GM19463 (cell line): ENCODE measurements at regions not wholly inside any gene's neighbourhood (a gene's known extent, or its start where the extent isn't known, plus 50 kb on each side); places are given as distances from the start of the nearest gene placed in this dataset.
"Not testable (repeated sequence)": the region's sequence is repeated elsewhere in the genome, so short reads cannot be mapped to it uniquely, and the experiment has no call there.

Experiments used
- ATAC-seq: cut with Tn5 transposase; IDR thresholded peaks from one replicate; pipeline ENCODE4 v1.9.1; 2021; ENCODE audit warnings: mild to moderate bottlenecking, moderate library complexity; ENCODE audit not compliant: unreplicated experiment

DNA sequence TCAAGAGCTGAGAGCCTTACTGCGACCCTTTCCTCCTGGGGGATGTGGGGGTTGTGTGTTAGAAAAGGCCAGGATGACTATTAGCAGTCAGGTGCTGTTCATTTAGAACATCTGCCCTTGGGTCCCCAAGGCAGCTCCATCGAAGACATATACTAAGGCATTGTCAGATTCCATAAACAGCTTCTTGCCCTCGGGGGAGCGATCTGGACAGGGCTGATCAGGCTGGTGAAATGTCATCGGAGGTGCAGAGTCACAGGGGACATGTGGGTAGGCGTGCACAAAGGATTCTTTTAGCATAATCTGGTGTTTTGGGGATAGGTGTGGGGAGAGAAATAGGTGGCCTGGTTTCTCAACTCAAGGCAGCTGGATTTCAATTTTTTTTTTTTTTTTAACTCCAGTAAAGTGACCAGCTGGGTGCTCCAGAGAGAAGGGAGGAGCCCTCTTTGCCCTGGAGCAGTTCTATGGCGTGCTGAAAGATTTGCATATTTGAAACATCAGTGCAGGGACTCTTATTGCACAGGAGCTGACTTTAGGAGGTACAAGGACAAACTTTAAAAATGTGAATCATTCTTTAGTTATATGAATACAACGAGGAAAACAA lies 160.1 kb downstream of the SUDS3 start:
- no peak for ATAC-seq

DNA sequence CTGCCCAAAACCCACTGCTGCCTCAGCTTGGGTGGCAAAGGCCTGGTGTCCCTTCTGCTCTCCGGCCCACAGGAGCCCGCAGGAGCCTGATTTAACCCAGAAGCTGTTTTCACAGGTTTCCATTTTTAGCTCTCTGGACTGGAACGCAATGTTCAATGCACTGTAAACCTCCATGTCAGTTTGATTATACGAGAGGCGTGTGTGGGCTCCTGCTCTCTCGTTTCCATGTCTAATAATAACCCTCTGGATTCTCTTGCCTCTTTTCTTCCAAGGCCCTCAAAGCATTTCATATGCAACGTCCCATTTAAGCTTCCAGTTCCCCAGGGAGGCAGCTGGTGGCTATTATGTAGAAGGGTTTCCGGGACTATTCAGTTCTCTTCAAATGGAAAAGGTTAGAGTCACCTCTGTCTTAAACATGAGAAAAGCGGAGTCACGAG lies 161.1 kb downstream of the SUDS3 start:
- ATAC-seq, result no peak

DNA sequence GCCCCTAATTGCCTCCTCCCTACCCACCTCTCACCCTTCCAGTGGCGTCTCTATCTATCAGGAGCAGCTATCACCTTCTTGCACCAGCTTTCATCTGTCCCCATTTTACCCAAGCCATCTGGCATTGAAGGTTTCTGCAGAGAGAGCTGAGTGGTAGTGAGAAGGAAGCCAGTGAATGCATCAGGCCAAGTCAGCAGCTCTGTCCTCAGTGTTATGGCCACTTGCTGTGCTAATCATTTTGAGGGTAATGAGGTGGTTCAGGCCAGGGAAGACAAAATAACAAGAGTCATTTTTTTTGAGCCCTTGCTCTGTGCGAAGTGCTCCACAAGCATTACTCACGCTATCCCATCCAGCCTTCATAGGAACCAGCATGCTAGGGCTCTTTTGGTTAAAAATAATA lies 164.7 kb downstream of the SUDS3 start:
- no peak for ATAC-seq

DNA sequence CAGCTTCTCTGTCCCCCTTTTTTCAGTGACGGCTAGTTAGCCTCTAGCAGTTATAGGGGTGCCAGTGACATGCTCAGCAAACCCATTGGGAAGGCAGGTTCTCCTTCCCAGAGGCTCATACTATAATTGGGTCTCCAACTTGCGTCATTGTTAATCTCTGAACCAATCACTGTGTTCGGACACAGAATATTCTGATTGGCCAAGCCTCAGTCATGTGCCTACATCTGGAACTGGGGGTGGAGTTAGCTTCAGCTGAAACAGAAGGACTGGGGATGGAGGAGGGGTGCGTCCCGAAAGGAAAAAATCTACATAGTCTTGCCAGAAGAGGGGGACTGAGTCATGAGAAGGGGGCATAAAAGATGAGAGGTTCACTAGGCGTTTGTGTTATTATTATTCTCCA lies 165.6 kb downstream of the SUDS3 start:
- no peak for ATAC-seq

DNA sequence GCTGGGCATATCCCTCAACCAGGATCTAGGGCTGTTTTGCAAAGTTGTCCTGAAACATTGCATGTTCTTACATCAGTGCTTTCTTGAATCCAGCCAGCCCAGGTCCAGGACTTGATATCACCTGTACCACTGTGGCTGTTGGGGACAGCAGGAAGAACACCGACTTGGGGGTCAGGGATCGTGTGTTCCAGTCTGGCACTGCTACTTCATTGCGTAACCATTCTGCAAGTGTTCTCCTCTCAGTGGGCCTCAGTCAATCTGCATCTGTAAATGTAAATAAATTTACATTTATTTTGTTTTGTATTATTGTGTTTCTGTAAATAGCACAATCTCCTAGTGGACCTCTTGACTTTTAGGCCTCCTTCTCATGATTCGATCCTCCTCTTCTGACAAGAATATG lies 167.3 kb downstream of the SUDS3 start:
- no peak for ATAC-seq

DNA sequence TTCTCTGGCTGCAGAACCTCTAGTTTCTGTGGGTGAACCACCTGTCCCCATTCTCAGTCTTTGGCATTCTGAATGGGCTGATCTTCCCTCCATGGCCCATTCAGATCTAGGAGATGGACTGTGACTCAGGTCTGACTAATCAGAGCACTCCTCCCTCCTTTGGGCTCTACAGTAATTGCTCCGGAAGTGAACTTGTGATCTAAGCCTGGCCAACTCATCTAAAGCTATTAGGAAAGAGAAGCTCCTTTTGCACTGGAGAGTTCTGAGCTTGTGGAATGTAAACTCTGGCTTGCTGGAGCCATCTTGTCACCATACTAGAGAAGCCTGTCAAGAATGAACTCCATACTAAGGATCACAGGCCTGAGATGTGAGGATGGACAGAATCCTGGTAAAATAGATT lies 168.2 kb downstream of the SUDS3 start:
- ATAC-seq, result no peak

DNA sequence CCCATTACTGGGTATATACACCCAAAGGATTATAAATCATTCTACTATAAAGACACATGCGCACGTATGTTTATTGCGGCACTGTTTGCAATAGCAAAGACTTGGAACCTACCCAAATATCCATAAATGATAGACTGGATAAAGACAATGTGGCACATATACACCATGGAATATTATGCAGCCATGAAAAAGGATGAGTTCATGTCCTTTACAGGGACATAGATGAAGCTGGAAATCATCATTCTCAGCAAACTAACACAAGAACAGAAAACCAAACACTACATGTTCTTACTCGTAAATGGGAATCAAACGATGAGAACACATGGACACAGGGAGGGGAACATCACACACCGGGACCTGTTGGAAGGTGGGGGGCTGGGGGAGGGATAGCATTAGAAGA lies 171.3 kb downstream of the SUDS3 start:
- not testable (repeated sequence) for ATAC-seq

DNA sequence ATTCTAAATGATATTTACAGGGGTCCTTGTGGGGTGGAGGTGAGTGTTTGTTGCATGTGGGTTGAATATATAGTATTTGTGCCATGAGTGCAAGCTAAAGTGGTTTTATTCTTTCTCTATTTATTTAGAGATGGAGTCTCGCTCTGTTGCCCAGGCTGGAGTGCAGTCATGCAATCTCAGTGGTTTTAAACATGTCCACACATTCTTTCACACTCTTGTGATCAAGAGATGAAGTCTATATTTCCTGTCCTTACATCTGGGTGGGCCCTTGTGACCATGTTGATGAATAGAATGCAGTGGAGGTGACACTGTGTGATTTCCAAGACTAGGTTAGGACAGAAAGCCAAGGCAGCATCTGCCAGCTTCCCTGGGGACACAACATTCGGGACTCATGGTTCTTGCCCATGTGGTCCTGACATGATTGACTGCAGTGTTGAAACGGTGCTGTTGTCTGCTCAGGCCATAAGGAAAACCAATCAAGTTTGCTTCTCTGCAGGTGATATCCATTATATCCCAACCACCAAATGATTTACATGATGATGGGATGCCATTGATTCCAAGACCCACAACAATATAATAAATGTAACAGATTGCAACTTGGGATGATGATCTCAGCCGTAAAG lies 172.6 kb downstream of the SUDS3 start:
- no peak for ATAC-seq

DNA sequence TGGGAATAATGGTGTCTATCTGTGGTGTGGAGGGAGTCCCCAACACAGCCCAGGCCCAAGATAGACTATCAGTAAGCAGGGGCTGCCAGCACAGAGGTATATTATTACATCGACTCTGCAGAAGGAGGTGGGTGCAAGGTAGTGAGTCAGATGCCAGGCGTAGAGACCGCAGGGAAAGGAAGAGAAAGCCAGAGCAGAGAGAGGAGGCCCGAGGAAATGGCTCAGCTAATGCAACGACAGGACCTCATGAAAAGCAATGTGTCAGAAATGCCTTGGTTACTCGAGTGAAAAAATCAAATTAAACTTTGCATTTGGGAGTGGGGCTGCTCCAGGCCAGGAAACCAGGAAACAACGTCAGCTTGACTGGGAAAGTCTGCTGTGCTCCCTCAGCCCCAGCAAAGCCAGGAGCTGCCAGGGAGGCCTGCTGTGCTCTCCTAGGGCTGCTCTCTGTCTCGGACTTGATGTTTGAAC lies 173.2 kb downstream of the SUDS3 start:
- ATAC-seq, result no peak

DNA sequence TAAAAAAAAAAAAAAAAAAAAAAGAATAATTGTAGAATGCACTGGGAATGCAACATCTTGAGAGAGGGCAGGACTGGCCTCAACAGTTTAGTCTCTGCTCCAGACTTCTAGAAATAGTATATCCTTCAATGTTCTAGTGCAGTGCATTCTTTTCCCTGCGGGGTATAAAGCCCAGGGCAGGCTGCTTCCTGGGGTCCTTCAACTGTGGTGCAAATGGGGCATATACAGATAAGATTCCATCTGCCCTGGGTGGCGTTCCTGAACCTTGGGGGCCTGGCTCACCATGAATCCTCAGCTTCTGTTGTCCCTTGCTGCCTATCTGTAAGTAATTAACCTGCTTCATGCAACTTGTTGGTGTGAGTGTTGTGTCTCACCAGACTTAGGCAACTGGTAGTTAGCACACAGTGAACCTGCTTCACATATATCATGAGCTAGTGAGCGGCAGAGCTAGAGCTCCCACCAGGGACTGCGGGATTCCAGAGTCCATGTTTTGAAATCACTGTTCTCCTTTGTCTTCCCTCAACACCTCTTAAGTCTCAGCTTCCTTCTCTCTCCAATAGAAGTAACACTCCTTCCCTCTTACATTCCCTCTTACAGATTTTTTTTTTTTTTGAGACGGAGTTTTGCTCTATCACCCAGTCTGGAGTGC lies 177.6 kb downstream of the SUDS3 start:
- ATAC-seq, result no peak

DNA sequence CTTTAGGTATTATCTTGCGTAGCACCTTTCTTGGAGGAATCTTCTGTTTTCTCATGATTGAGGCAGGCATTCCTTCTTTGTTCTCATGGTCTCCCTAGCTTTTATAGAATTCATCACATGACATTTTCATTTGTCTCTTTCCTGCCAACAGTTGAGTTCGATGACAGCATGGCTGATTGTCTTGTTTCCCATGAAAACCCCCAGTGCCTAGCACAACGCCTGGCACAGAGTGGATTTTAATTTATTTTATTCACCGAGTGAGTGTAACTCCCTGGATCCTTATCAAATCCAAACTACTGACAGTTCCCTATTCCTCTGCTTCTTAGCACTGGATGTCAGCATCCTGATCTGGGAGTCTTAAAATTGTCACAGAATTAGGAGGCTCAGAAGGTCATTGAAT lies 182.6 kb downstream of the SUDS3 start:
- ATAC-seq, result no peak

DNA sequence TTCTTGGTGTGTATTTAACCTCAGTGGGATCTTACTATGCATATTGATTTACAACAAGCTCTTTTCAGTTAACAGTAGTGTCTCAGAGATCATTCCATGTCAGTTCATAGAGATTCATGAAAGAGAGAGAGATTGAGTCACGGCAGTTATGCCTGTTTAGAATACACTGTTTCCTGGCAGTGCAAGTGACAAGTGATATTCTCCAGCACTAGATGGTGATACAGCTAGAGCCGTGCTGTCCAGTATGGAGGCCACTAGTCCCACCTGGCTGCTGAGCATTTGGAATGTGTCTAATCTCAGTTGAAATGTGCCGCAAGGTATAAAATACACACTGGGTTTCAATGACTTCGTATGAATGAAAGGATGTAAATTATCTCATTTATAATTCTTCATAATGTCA lies 184.4 kb downstream of the SUDS3 start:
- ATAC-seq, result no peak

DNA sequence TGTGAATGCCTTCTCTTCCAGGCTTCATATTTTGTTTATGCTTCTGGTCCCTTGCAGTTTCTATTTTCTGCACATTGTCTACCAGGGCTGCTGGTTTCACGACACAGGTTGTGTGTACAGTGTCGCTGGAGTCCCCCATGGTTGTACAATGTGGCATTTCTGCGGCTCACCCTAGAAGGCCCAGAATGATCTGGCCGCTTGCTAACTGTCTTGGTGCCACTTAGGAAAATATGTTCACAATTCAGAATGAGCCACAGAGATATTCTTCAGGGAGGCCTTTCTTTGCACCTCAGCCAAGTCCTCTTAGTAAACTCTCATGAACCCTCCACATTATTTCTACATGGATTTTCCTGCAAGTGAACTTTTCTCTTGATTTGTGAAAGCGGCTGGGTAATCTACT lies 195.4 kb downstream of the SUDS3 start:
- no peak for ATAC-seq

DNA sequence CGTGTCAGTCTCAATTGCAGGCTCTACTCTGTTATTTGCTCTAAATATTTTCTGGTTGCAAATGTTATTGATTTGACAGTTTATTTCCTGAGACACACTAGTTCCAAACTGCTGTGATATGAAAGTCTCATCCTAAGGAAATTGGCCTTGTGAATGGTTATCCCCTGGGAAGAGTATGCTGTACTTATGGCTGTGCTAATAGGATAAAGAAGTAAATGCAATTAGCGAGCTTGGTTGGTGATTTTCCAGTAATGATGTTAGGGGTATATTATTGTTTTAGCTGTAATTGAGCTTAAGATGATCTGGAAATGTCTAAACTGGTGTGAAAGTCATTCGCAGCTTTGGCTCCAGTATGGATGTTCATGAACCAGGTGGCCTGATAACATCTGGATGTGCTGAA lies 197.9 kb downstream of the SUDS3 start:
- ATAC-seq, result no peak

DNA sequence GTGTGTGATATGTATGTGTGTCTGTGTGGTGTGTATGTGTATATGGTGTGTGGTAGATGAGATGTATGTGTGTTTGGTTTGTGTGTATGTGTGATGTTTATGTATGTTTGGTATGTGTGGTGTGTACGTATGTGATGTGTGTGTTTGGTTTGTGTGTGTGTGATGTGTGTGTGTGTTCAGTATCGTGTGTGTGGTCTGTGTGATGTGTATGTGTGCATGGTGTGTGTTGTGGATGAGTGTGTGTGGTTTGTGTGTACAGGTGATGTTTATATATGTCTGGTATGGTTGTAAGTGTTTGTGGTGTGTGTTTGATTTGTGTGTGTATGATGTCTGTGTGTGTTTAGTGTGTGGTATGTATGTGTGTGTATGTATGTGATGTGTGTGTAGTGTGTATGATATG lies 199.4 kb downstream of the SUDS3 start:
- ATAC-seq, result no peak

DNA sequence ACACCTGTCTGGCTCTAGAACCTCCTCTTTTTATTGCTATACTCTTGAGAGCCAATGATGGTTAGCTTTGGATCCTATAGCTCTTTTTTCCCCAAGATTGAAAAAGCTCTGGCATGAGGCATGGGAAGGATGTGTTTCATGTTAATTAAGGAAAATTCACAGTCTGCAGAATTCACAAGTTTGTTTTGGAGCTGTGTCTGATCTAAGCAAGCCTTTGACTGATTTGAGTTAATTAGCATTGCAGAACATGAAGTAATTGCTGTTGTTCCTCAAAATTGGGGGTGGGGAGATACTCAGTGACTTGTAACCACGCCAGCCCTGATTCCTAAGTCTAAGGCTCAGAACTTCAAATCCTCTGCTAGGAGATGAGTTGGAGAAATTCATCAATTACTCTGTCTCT lies 205.0 kb downstream of the SUDS3 start:
- ATAC-seq, result no peak

DNA sequence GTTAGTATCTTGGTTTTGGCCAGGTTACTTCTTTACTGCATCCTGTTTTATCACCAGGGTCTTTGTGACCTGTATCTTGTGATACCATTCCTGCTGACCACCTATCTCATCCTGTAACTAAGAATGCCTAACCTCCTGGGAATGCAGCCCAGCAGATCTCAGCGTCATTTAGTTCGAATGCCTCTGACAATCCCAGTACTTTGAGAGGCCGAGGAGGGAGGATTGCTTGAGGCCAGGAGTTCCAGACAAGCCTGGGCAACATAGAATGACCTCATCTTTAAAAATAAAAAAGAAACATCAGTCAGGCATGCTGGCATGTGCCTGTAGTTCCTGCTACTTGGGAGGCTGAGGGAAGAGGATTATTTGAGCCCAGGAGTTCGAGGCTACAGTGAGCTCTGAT lies 206.5 kb downstream of the SUDS3 start:
- no peak for ATAC-seq

DNA sequence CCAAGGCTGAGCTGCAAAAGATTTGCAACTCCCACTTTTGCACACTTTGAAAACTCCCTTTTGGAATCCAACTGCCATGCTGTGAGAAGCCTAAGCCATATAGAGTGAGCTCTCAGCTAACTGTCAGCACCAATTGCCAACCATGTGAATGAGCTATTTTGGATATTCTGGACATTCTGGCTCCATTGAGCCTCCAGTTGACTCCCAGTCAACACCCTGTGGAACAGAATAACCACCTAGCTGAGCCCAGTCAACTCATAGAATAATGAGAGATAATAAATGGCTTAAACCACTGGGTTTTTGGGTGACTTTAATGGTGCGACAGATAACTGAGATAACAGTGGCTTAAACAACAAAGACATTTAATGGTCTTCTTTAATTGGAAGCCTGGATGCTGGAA lies 210.1 kb downstream of the SUDS3 start:
- no peak for ATAC-seq

DNA sequence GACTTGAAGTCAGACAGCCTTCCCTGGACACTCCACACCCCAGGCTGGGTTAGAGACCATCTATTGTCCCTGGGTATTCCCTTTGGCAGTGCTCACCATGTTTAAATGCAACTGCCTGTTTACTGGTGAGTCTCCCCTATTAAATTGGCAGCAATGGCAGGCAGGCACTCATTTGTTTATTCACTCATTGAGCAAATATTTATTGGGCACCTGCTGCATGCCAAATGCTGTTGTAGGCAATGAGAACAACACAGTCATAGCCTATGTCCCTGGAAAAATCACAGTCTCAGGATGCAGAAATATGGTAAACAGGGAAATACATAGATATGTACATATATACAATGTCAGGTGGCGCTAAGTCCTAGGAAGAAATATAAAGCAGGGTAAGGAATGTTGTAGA lies 212.8 kb downstream of the SUDS3 start:
- ATAC-seq, result no peak

DNA sequence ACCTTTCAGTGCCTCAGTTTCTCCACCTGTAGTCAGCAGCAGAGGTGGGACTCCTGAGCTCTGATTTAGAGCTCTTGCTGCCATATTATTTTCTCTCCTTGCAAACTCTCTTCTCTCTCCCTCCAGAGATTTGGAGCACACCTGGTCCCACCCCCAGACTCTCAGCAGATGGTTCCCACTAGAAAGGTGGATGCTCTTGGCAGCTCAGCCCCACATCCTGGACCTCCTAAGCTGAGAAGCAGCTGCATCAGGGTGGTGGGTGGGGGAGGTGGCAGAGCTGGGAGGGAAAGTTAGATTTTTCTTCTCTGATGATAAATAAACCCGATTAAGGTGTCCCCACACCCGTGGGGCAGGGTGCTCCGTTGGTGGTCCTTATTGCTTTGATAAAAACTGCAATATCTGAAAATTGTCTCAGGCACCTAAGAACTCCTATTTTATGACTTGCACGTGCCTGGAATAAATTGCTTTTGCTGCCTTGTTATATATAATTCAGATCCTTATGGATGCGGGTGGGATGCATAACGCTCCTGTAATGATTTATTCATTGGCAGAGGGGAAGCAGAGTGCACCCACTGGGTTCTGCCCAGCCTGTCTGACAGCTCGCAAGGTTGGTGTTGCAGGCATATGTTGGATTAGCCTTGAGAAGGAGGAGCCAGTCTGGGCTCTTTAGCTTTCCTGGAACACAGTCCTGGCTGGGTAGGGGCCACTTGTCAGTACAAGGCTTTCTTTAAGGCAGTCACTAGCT lies 214.2 kb downstream of the SUDS3 start:
- no peak for ATAC-seq

DNA sequence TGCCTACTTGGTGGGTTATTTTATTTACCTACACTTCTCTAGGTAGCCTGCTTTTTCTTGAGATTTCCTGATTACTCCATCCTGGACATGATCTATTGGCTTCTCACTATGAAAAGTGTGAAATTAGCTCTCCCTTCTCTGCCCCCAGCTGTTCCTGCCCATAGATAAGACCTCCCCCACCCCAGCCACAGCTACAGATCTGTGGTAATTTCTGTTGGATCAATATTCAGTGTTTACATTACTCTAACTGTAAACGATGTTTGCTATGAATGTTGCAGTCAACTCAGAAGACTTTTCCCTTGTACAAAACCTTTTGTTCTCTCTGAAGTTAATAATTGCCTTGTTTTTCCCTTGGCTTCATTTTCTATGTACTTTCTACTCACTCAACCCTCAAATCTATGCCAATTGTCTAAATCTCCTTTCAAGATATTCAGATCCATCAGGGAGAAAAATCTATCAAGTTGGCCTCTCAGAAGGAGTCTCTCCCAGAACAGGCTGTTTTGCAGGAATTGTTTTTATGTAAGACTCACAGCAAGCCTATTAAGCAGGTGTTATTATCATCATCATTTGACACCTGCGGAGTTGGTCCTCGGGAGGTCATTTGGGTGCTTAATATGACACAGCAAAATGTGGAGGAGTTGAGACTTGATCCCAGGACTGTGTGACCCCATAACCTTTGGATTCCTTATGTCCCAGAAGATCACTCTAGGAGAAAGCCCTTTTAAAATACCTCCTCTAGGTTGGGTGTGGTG lies 227.4 kb downstream of the SUDS3 start:
- no peak for ATAC-seq
